Endothelial cell (in vitro differentiated cells): ENCODE measurements at regions not wholly inside any gene's neighbourhood (a gene's known extent, or its start where the extent isn't known, plus 50 kb on each side); places are given as distances from the start of the nearest gene placed in this dataset. TPM values are rescaled to one million over a fixed set of nuclear protein-coding genes. Genes with fewer than 3 reads are reported as not detected.

Experiments
- DNase-seq: peaks from one replicate; pipeline ENCODE4 v3.0.0; 2021; ENCODE audit warnings: low spot score
- H3K27ac Mint-ChIP-seq: one replicate; pipeline ENCODE4 v1.8.0; 2021; ENCODE audit warnings: mixed read lengths, inconsistent platforms; ENCODE audit not compliant: unreplicated experiment
- H3K27me3 Mint-ChIP-seq: one replicate; pipeline ENCODE4 v1.8.0; 2021; ENCODE audit warnings: mild to moderate bottlenecking, moderate library complexity, mixed read lengths, inconsistent platforms; ENCODE audit not compliant: unreplicated experiment
- H3K36me3 Mint-ChIP-seq: one replicate; pipeline ENCODE4 v1.8.0; 2021; ENCODE audit warnings: mild to moderate bottlenecking, low read depth, mixed read lengths, inconsistent platforms; ENCODE audit not compliant: unreplicated experiment
- H3K4me1 Mint-ChIP-seq: one replicate; pipeline ENCODE4 v1.8.0; 2021; ENCODE audit warnings: mild to moderate bottlenecking, mixed read lengths, inconsistent platforms; ENCODE audit not compliant: unreplicated experiment
- H3K4me3 Mint-ChIP-seq: one replicate; pipeline ENCODE4 v1.8.0; 2021; ENCODE audit warnings: mild to moderate bottlenecking, mixed read lengths, inconsistent platforms; ENCODE audit not compliant: unreplicated experiment
- H3K9me3 Mint-ChIP-seq: one replicate; pipeline ENCODE4 v1.8.0; 2021; ENCODE audit warnings: mixed read lengths, inconsistent platforms; ENCODE audit not compliant: unreplicated experiment
- microRNA-seq: library from miRNA; unstranded; fragments of <30 nt; microRNA quantifications from one replicate; pipeline ENCODE4, GENCODE V29; 2020; ENCODE audit not compliant: unreplicated experiment
- TF ChIP-seq, protein P1 (sequence below): fragments of 200-600 bp; sonication (generic); IDR thresholded peaks from one replicate; pipeline ENCODE4 v1.5.0; 2021; ENCODE audit warnings: antibody characterized with exemption; ENCODE audit not compliant: unreplicated experiment

DNA sequence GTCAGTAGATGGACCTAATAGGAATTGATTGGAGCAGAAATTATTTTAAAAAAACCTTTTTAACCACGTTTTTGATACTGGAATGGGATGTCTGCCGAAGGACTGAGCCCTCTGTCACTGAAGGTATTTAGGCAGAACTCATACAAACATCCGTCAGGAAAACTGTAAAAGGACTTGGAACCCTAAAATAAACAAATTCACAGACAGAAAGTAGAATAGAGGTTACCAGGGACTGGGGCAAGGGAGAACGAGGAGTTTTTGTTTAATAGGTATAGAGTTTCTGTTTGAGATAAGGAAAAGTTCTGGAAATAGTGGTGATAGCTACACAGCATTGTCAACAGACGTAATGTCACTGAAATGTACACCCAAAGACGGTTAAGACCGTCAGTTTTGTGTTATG is 105.5 kb downstream of the BCOR start:
- H3K9me3 Mint-ChIP-seq: no peaks in the 10 kb centered on the region
- no peak overlapping the region for H3K4me3 Mint-ChIP-seq
- H3K27ac Mint-ChIP-seq: no peak overlapping the region
- TF ChIP-seq, protein P1, sequence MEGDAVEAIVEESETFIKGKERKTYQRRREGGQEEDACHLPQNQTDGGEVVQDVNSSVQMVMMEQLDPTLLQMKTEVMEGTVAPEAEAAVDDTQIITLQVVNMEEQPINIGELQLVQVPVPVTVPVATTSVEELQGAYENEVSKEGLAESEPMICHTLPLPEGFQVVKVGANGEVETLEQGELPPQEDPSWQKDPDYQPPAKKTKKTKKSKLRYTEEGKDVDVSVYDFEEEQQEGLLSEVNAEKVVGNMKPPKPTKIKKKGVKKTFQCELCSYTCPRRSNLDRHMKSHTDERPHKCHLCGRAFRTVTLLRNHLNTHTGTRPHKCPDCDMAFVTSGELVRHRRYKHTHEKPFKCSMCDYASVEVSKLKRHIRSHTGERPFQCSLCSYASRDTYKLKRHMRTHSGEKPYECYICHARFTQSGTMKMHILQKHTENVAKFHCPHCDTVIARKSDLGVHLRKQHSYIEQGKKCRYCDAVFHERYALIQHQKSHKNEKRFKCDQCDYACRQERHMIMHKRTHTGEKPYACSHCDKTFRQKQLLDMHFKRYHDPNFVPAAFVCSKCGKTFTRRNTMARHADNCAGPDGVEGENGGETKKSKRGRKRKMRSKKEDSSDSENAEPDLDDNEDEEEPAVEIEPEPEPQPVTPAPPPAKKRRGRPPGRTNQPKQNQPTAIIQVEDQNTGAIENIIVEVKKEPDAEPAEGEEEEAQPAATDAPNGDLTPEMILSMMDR: no peak
- no peak for DNase-seq
- no peaks in the 10 kb centered on the region for H3K27me3 Mint-ChIP-seq
- H3K36me3 Mint-ChIP-seq: no peaks in the 10 kb centered on the region
- no peaks in the 10 kb centered on the region for H3K4me1 Mint-ChIP-seq

DNA sequence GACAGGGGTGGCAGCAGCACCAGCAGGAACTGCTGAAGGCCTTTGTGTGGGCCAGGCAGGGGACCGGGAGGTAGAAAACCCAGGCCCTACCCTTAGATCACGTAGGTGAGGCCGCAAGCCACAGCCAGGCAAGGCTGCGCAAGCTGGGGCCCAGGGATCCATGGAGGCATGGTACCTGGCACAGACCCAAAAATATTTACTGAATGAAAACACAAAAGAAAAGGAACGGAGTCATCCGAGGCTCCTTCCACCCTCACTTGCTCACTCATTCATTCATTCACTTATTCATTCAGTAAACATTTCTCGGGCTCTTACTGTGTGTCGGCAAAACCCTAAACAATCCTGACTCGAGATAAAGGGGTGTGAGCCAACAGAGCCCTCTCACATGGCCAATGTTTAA is 102.3 kb downstream of the BCOR start:
- H3K36me3 Mint-ChIP-seq: no peaks in the 10 kb centered on the region
- H3K4me1 Mint-ChIP-seq: no peaks in the 10 kb centered on the region
- H3K4me3 Mint-ChIP-seq: no peak overlapping the region

DNA sequence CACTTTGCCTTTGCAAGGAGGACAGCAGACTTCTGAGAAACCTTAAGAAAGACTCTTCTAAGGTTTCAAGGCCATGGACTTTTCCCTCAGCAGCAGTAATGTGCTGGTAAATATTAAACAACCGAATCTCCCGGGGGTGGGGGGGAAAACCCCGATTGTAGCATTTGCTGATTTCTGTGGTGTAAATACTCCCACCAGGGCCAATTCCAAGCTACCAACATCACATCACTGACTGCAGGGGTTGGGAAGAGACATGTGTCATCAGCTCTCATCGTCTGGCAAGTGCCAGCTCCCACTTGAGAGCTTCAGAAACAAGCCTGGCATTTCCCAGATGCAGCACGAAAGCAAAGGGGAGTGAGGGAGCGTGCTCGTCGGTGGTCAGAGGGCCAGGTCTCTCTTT is 101.2 kb downstream of the BCOR start:
- H3K4me3 Mint-ChIP-seq: no peak overlapping the region
- no peaks in the 10 kb centered on the region for H3K27me3 Mint-ChIP-seq
- no peaks in the 10 kb centered on the region for H3K36me3 Mint-ChIP-seq
- no peaks in the 10 kb centered on the region for H3K4me1 Mint-ChIP-seq
- DNase-seq: no peak
- no peaks in the 10 kb centered on the region for H3K9me3 Mint-ChIP-seq
- TF ChIP-seq, protein P1: no peak
- peak overlapping the region; percentile 52 for H3K27ac Mint-ChIP-seq

More for the DNA sequence above, 102.3 kb downstream of the BCOR start:
- no peak for DNase-seq
- Mint-ChIP-seq H3K27me3 (no peaks in the 10 kb centered on the region), H3K27ac (no peak overlapping the region), H3K9me3 (no peaks in the 10 kb centered on the region)
- TF ChIP-seq, protein P1: no peak

DNA sequence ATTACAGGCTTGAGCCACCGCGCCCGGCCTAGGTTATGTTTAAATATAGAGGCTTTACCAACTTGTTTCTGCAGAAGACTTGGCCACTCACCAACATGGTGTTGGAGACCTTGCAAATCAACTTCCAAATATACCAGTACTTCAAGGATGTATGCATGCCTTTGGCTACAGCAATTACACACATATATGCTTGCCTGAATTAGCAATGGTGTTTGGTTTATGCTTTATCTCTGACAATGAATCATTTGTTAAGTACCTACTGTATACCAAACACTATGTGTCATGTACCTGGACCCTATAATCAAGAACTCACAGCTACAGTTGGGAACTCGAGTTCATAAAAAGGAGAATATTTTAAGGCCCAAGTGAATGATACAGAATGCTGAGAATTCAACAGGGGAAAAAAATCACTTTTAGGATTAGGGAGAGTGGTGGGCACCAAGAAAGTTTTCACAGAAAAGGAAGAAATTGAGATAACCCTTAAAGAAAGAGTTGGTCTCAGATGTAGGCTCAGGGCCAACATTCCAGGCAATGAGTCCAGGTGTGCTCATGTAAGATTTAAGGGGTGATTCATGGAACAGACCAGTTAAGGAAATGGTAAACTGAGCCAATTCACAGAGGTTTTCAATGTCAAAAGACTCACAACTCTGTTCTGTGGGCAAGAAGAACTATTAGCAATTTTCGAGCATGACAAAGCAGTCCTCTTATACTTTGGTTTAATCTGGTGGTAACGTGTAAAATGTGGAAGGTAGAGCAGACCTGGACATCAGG is 98.9 kb downstream of the BCOR start:
- Mint-ChIP-seq H3K4me1 (peaks cover 4% of the 10 kb centered on the region), H3K4me3 (no peak overlapping the region), H3K9me3 (no peaks in the 10 kb centered on the region), H3K27ac (no peak overlapping the region), H3K36me3 (no peaks in the 10 kb centered on the region), H3K27me3 (peaks cover 2% of the 10 kb centered on the region)
- DNase-seq: no peak
- TF ChIP-seq, protein P1: no peak

Small RNAs in the stretch of these regions (microRNA-seq; reads per million reads assigned to microRNA genes)
- gene MIR1587 (not detected), gene MIR3937 (3.8 reads per million, percentile 43 among the genes with 10 or more reads in this experiment)
